SIG-M5 (cell line): ENCODE measurements at regions not wholly inside any gene's neighbourhood (a gene's known extent, or its start where the extent isn't known, plus 50 kb on each side); places are given as distances from the start of the nearest gene placed in this dataset.

Source experiments
- DNase-seq: peaks from one replicate; lab custom pipeline; 2025; lab: John Stamatoyannopoulos, UW

- DNase-seq, result no peak
These were observed 807.1 kb downstream of the CDH9 start for GRCh38 chr5:26231316-26231715.

- no peak for DNase-seq
These were observed 808.5 kb downstream of the CDH9 start for GRCh38 chr5:26229848-26230247.

- DNase-seq, result no peak
These were observed 811.1 kb downstream of the CDH9 start for GRCh38 chr5:26227245-26227644.

GRCh38 chr5:26205121-26205520, 833.3 kb downstream of the CDH9 start:
- DNase-seq, result no peak

GRCh38 chr5:26193626-26194025, 844.8 kb downstream of the CDH9 start:
- no peak for DNase-seq

- DNase-seq, result no peak
These were observed 845.9 kb downstream of the CDH9 start for GRCh38 chr5:26192486-26192885.

GRCh38 chr5:26181582-26181981, 856.8 kb downstream of the CDH9 start:
- no peak for DNase-seq

GRCh38 chr5:26148569-26149107, 889.7 kb downstream of the CDH9 start:
- no peak for DNase-seq

- DNase-seq, result no peak
These were observed 895.1 kb downstream of the CDH9 start for GRCh38 chr5:26143259-26143658.

- DNase-seq, result no peak
These were observed 917.0 kb downstream of the CDH9 start for GRCh38 chr5:26121338-26121737.

GRCh38 chr5:26104175-26104574, 934.2 kb downstream of the CDH9 start:
- DNase-seq, result no peak

GRCh38 chr5:26060212-26060611, 978.2 kb downstream of the CDH9 start:
- DNase-seq, result no peak

GRCh38 chr5:26054594-26054993, 983.8 kb downstream of the CDH9 start:
- DNase-seq, result no peak

- no peak for DNase-seq
These were observed 1003.6 kb downstream of the CDH9 start for GRCh38 chr5:26034813-26035212.

GRCh38 chr5:26031481-26031880, 1006.9 kb downstream of the CDH9 start:
- DNase-seq, result no peak

GRCh38 chr5:26026044-26026443, 1012.3 kb downstream of the CDH9 start:
- DNase-seq, result no peak

GRCh38 chr5:26024774-26025173, 1013.6 kb downstream of the CDH9 start:
- DNase-seq, result no peak

GRCh38 chr5:26023361-26023760, 1015.0 kb downstream of the CDH9 start:
- no peak for DNase-seq

GRCh38 chr5:26014206-26014605, 1024.2 kb downstream of the CDH9 start:
- DNase-seq, result no peak

- DNase-seq, result no peak
These were observed 1026.3 kb downstream of the CDH9 start for GRCh38 chr5:26012078-26012477.

GRCh38 chr5:26009742-26010141, 1028.6 kb downstream of the CDH9 start:
- no peak for DNase-seq

- no peak for DNase-seq
These were observed 1034.4 kb downstream of the CDH9 start for GRCh38 chr5:26003966-26004365.

- no peak for DNase-seq
These were observed 1043.2 kb downstream of the CDH9 start for GRCh38 chr5:25995209-25995608.

GRCh38 chr5:25993701-25994100, 1044.7 kb downstream of the CDH9 start:
- DNase-seq, result no peak

- DNase-seq, result no peak
These were observed 1046.7 kb downstream of the CDH9 start for GRCh38 chr5:25991639-25992038.
